H1 (cell line): ENCODE measurements at regions not wholly inside any gene's neighbourhood (a gene's known extent, or its start where the extent isn't known, plus 50 kb on each side); places are given as distances from the start of the nearest gene placed in this dataset.
A peak's percentile ranks its signal among the peaks of the same experiment; 100 is the strongest.

Experiments used
- CTCF ChIA-PET: fragments of 300-600 bp; sonication (Branson Sonifier 250); formaldehyde crosslinking; loops from one replicate; lab custom pipeline; 2021; ENCODE audit not compliant: partially characterized antibody; lab: Charles Lee
- POLR2A ChIA-PET: fragments of 300-600 bp; sonication (Branson Sonifier 250); formaldehyde crosslinking; loops from one replicate; lab custom pipeline; 2021; ENCODE audit warnings: inconsistent platforms; ENCODE audit not compliant: partially characterized antibody; lab: Charles Lee
- DNase-seq, 2 experiments: peaks; one replicate each; pipeline versions ENCODE4 v3.0.0 to v3.0.0-alpha.2; 2010 to 2022; ENCODE audit warnings: low spot score in 2 of 2, low read depth in 1 of 2, mixed read lengths in 1 of 2
- FAIRE-seq: peaks from 2 replicates; lab custom pipeline; 2011; peaks lifted over from hg19 to GRCh38; lab: Jason Lieb, UNC
- H2AFZ ChIP-seq: 2 replicates; pipeline ENCODE4 v1.8.1; 2012; ENCODE audit warnings: low read length, inconsistent platforms
- H2AK5ac ChIP-seq: 2 replicates; pipeline ENCODE4 v1.6.1; 2013; ENCODE audit warnings: low read depth, low read length
- H2BK120ac ChIP-seq: replicated peaks from 2 replicates; pipeline ENCODE3; 2013; ENCODE audit warnings: low read depth, low read length, inconsistent platforms
- H2BK12ac ChIP-seq: 2 replicates; pipeline ENCODE4 v1.6.1; 2013; ENCODE audit warnings: low read depth, low read length
- H2BK15ac ChIP-seq: 2 replicates; pipeline ENCODE4 v1.6.1; 2013; ENCODE audit warnings: low read length
- H2BK20ac ChIP-seq: 2 replicates; pipeline ENCODE4 v1.6.1; 2013; ENCODE audit warnings: low read length
- H2BK5ac ChIP-seq: 2 replicates; pipeline ENCODE4 v1.6.1; 2013; ENCODE audit warnings: low read depth, low read length
- H3K14ac ChIP-seq: 2 replicates; pipeline ENCODE4 v1.6.1; 2013; ENCODE audit warnings: inconsistent platforms; ENCODE audit not compliant: insufficient read length
- H3K18ac ChIP-seq: 2 replicates; pipeline ENCODE4 v1.6.1; 2013; ENCODE audit warnings: low read length; ENCODE audit errors: extremely low read depth
- H3K23ac ChIP-seq: 2 replicates; pipeline ENCODE4 v1.6.1; 2013; ENCODE audit warnings: inconsistent platforms; ENCODE audit not compliant: insufficient read length
- H3K23me2 ChIP-seq: 2 replicates; pipeline ENCODE4 v1.6.1; 2013; ENCODE audit warnings: low read depth, low read length
- H3K27ac ChIP-seq: 2 replicates; pipeline ENCODE4 v1.6.1; 2011; ENCODE audit warnings: low read depth, low read length, inconsistent platforms
- H3K27me3 ChIP-seq, 4 experiments: replicated peaks in 1 of 4; 1 replicate in 1 of 4; 2 replicates in 3 of 4; pipeline versions ENCODE4 v1.6.1 to v1.8.1; 2011 to 2013; ENCODE audit warnings: low read length in 3 of 4, mild to moderate bottlenecking in 3 of 4, inconsistent platforms in 2 of 4, mixed read lengths in 2 of 4, moderate library complexity in 1 of 4; ENCODE audit not compliant: control insufficient read depth in 3 of 4, insufficient read depth in 3 of 4; ENCODE audit errors: extremely low read depth in 1 of 4
- H3K36me3 ChIP-seq, 4 experiments: 2 replicates each; pipeline versions ENCODE4 v1.6.1 to v1.8.1; 2011 to 2013; ENCODE audit warnings: mild to moderate bottlenecking in 4 of 4, low read length in 3 of 4, moderate library complexity in 2 of 4, control low read depth in 1 of 4, inconsistent platforms in 1 of 4; ENCODE audit not compliant: insufficient read depth in 4 of 4, control insufficient read depth in 2 of 4
- H3K4ac ChIP-seq: replicated peaks from 2 replicates; pipeline ENCODE3; 2013; ENCODE audit warnings: low read length, low read depth, mixed read lengths, inconsistent platforms; ENCODE audit not compliant: insufficient read length
- H3K4me1 ChIP-seq, 4 experiments: replicated peaks in 1 of 4; 1 replicate in 1 of 4; 2 replicates in 3 of 4; pipeline versions ENCODE4 v1.6.1 to v1.8.1; 2011 to 2013; ENCODE audit warnings: low read length in 3 of 4, inconsistent platforms in 2 of 4, mixed read lengths in 1 of 4; ENCODE audit not compliant: insufficient read depth in 4 of 4, control insufficient read depth in 3 of 4
- H3K4me2 ChIP-seq, 2 experiments: 2 replicates each; pipeline versions ENCODE4 v1.6.1 to v1.8.1; 2011 to 2013; ENCODE audit warnings: low read depth in 2 of 2, low read length in 2 of 2, control low read depth in 1 of 2, inconsistent platforms in 1 of 2, mild to moderate bottlenecking in 1 of 2; ENCODE audit not compliant: insufficient read depth in 1 of 2
- H3K4me3 ChIP-seq, 4 experiments: fragments of 200-600, 300-600 bp in 1 of 4; sonication (generic), shearing (Covaris generic), sonication (Bioruptor Twin) in 1 of 4; 2 replicates each; pipeline versions ENCODE4 v1.5.1 to v1.8.1; 2011 to 2016; ENCODE audit warnings: low read length in 4 of 4, low read depth in 3 of 4, control low read depth in 2 of 4, inconsistent platforms in 2 of 4, mild to moderate bottlenecking in 2 of 4, mixed read lengths in 1 of 4, moderate library complexity in 1 of 4; ENCODE audit not compliant: insufficient read depth in 2 of 4; ENCODE audit errors: extremely low read depth in 1 of 4
- H3K56ac ChIP-seq: replicated peaks from 2 replicates; pipeline ENCODE3; 2013; ENCODE audit warnings: low read depth, mild to moderate bottlenecking, mixed read lengths, low read length, inconsistent platforms; ENCODE audit not compliant: insufficient read length
- H3K79me1 ChIP-seq: 2 replicates; pipeline ENCODE4 v1.6.1; 2013; ENCODE audit warnings: low read depth, low read length, control low read depth
- H3K79me2 ChIP-seq, 2 experiments: 2 replicates each; pipeline versions ENCODE4 v1.6.1 to v1.8.1; 2012 to 2013; ENCODE audit warnings: low read length in 2 of 2, mild to moderate bottlenecking in 2 of 2, inconsistent platforms in 1 of 2; ENCODE audit not compliant: insufficient read depth in 2 of 2, control insufficient read depth in 1 of 2
- H3K9ac ChIP-seq, 4 experiments: replicated peaks in 1 of 4; 1 replicate in 1 of 4; 2 replicates in 3 of 4; pipeline versions ENCODE4 v1.6.1 to v1.8.1; 2011 to 2013; ENCODE audit warnings: low read depth in 3 of 4, low read length in 3 of 4, control low read depth in 2 of 4, mild to moderate bottlenecking in 2 of 4, moderate library complexity in 2 of 4, inconsistent platforms in 1 of 4; ENCODE audit errors: extremely low read depth in 1 of 4
- H3K9me3 ChIP-seq, 2 experiments: 2 replicates each; pipeline versions ENCODE4 v1.6.1 to v1.8.1; 2012 to 2013; ENCODE audit warnings: mild to moderate bottlenecking in 2 of 2, moderate library complexity in 2 of 2, control low read depth in 1 of 2, inconsistent platforms in 1 of 2, low read depth in 1 of 2, low read length in 1 of 2, mixed read lengths in 1 of 2; ENCODE audit not compliant: insufficient read depth in 2 of 2
- H4K20me1 ChIP-seq, 2 experiments: replicated peaks in 1 of 2; 2 replicates each; pipeline versions ENCODE3 to v1.8.1; 2011 to 2013; ENCODE audit warnings: inconsistent platforms in 2 of 2, low read length in 2 of 2, mild to moderate bottlenecking in 1 of 2; ENCODE audit not compliant: insufficient read depth in 2 of 2, control insufficient read depth in 1 of 2
- H4K5ac ChIP-seq: 2 replicates; pipeline ENCODE4 v1.6.1; 2013; ENCODE audit warnings: low read length, low read depth, mixed read lengths, inconsistent platforms; ENCODE audit not compliant: insufficient read length
- H4K8ac ChIP-seq: 2 replicates; pipeline ENCODE4 v1.8.0; 2013; ENCODE audit warnings: mild to moderate bottlenecking, moderate library complexity, low read length, inconsistent platforms; ENCODE audit not compliant: insufficient read depth; ENCODE audit errors: extremely low read depth
- H4K91ac ChIP-seq: replicated peaks from 2 replicates; pipeline ENCODE3; 2013; ENCODE audit warnings: low read length, mixed read lengths, inconsistent platforms; ENCODE audit not compliant: insufficient read length
- ASH2L ChIP-seq: fragments of 200-600, 300-600 bp; sonication (generic); IDR thresholded peaks from one replicate; pipeline ENCODE4 v1.7.1; 2017; ENCODE audit warnings: low read length
- CBX5 ChIP-seq: fragments of 300-800, 300-1000 bp; sonication (generic); IDR thresholded peaks from 2 replicates; pipeline ENCODE4 v1.7.1; 2016; ENCODE audit warnings: antibody characterized with exemption, low read length, low read depth
- CBX8 ChIP-seq: fragments of 300-800, 300-1000 bp; sonication (generic); IDR thresholded peaks from 2 replicates; pipeline ENCODE4 v1.7.1; 2016; ENCODE audit warnings: low read depth, low read length, borderline replicate concordance
- CREB1 ChIP-seq: IDR thresholded peaks from 2 replicates; pipeline ENCODE4 v1.6.1; 2012; ENCODE audit warnings: inconsistent platforms
- CTBP2 ChIP-seq: IDR thresholded peaks from 2 replicates; pipeline ENCODE4 v1.7.0; 2011; ENCODE audit warnings: borderline replicate concordance, mild to moderate bottlenecking, moderate library complexity, mixed read lengths, low read length; ENCODE audit not compliant: insufficient read depth, insufficient read length
- EGR1 ChIP-seq: IDR thresholded peaks from 2 replicates; pipeline ENCODE4 v1.6.1; 2011; ENCODE audit warnings: low read depth, low read length, borderline replicate concordance
- EP300 ChIP-seq, 2 experiments: IDR thresholded peaks; 1 replicate in 1 of 2; 2 replicates in 1 of 2; pipeline ENCODE4 v1.6.1; 2011 to 2012; ENCODE audit warnings: low read depth in 2 of 2, low read length in 2 of 2, mild to moderate bottlenecking in 2 of 2, borderline replicate concordance in 1 of 2, inconsistent platforms in 1 of 2, moderate library complexity in 1 of 2
- KDM4A ChIP-seq: IDR thresholded peaks from one replicate; pipeline ENCODE4 v1.7.1; 2012; ENCODE audit warnings: low read depth, mild to moderate bottlenecking, moderate library complexity, low read length, inconsistent platforms; ENCODE audit not compliant: severe bottlenecking
- MAFK ChIP-seq: IDR thresholded peaks from 2 replicates; pipeline ENCODE4 v1.6.1; 2012; ENCODE audit warnings: low read depth, mild to moderate bottlenecking, improper control_type of control experiment, low read length
- NRF1 ChIP-seq: IDR thresholded peaks from 2 replicates; pipeline ENCODE4 v1.6.1; 2011; ENCODE audit warnings: mild to moderate bottlenecking, low read depth, low read length, improper control_type of control experiment
- RBBP5 ChIP-seq: IDR thresholded peaks from 2 replicates; pipeline ENCODE4 v1.7.1; 2012; ENCODE audit warnings: low read depth, mild to moderate bottlenecking, inconsistent platforms, low read length, moderate library complexity, borderline replicate concordance
- RFX5 ChIP-seq: IDR thresholded peaks from 2 replicates; pipeline ENCODE4 v1.6.1; 2011; ENCODE audit warnings: low read depth, low read length, improper control_type of control experiment, borderline replicate concordance
- SRF ChIP-seq: IDR thresholded peaks from 2 replicates; pipeline ENCODE4 v1.6.1; 2011; ENCODE audit warnings: mild to moderate bottlenecking, low read depth, low read length, moderate library complexity
- YY1 ChIP-seq: IDR thresholded peaks from 2 replicates; pipeline ENCODE4 v1.6.1; 2011; ENCODE audit warnings: low read depth, mild to moderate bottlenecking, low read length
- WGBS, 2 experiments: shearing (Covaris generic) in 1 of 2; methylation state at CpG; one replicate each; pipeline versions ENCODE4 v1.1.6 to v1.1.7; 2013 to 2015; ENCODE audit warnings: low lambda C conversion rate in 2 of 2, mixed read lengths in 2 of 2, inconsistent platforms in 1 of 2, low coverage in 1 of 2, missing lambda C conversion rate in 1 of 2; ENCODE audit not compliant: insufficient replicate concordance in 2 of 2, insufficient coverage in 1 of 2, insufficient read length in 1 of 2; ENCODE audit errors: extremely low coverage in 1 of 2, missing lambda C conversion rate in 1 of 2; 5-methylcytosine and 5-hydroxymethylcytosine counted together

GRCh38 chrX:36849407-36849806, 158.8 kb upstream of the FAM47C start:
- Histone ChIP-seq H2BK15ac (no peak overlapping the region), H3K79me2 (no peaks in the 10 kb centered on the region), H2BK120ac (no peak overlapping the region), H4K8ac (no peak overlapping the region), H2AFZ (no peak overlapping the region), H2BK20ac (no peak overlapping the region), H3K4me2 (no peak overlapping the region), H4K20me1 (no peaks in the 10 kb centered on the region), H3K79me1 (no peaks in the 10 kb centered on the region), H3K4me3 (no peak overlapping the region), H3K27ac (no peak overlapping the region), H3K9ac (no peak overlapping the region), H3K36me3 (no peaks in the 10 kb centered on the region), H4K91ac (no peak overlapping the region), H3K4ac (no peak overlapping the region), H3K14ac (no peak overlapping the region), H3K9me3 (no peaks in the 10 kb centered on the region), H3K27me3 (no peaks in the 10 kb centered on the region), H3K4me1 (no peaks in the 10 kb centered on the region), H3K23ac (no peak overlapping the region), H4K5ac (no peak overlapping the region), H3K18ac (no peak overlapping the region), H2BK5ac (no peak overlapping the region), H3K23me2 (no peaks in the 10 kb centered on the region), H2BK12ac (no peak overlapping the region), H2AK5ac (no peak overlapping the region), H3K56ac (peak overlapping the region; percentile 46)
- POLR2A ChIA-PET = no interaction called here
- CTCF ChIA-PET = no interaction called here
- 78% methylated on average over 2 of the region's 2 CpGs; no CpG with 5 or more reads in 1 of the 2 experiments for WGBS, 2 experiments
- FAIRE-seq (no peak), DNase-seq (no peak)
- TF ChIP-seq RBBP5 = no peak
- TF ChIP-seq YY1 = no peak
- no peak for TF ChIP-seq RFX5
- TF ChIP-seq CBX8 = no peak
- TF ChIP-seq MAFK = no peak
- TF ChIP-seq CBX5 = no peak
- TF ChIP-seq SRF = no peak
- no peak for TF ChIP-seq EGR1
- no peak for TF ChIP-seq KDM4A
- no peak for TF ChIP-seq EP300 (IDR thresholded peaks at IDR 0.05; ENCODE audit: borderline replicate concordance in 1 of 2, low read depth in 2 of 2, low read length in 2 of 2)
- no peak for TF ChIP-seq CTBP2
- TF ChIP-seq NRF1 = no peak
- TF ChIP-seq CREB1 = no peak
- no peak for TF ChIP-seq ASH2L
